Cardiac fibroblast (primary cell): ENCODE measurements at regions not wholly inside any gene's neighbourhood (a gene's known extent, or its start where the extent isn't known, plus 50 kb on each side); places are given as distances from the start of the nearest gene placed in this dataset.

Source experiments
- DNase-seq, 2 donors: peaks; one replicate each; pipeline versions ENCODE4 v3.0.0 to v3.0.0-alpha.2; 2010; ENCODE audit warnings: low read depth in 2 of 2
- H3K4me3 ChIP-seq, 2 donors: replicated peaks in 1 of 2; 1 replicate in 1 of 2; 2 replicates in 1 of 2; pipeline ENCODE4 v1.5.1; 2011; ENCODE audit warnings: low read depth in 2 of 2, low read length in 2 of 2, mild to moderate bottlenecking in 2 of 2, moderate library complexity in 1 of 2
- CTCF ChIP-seq: IDR thresholded peaks from one replicate; pipeline ENCODE4 v1.5.1; 2011; ENCODE audit warnings: low read depth, mild to moderate bottlenecking, low read length, inconsistent platforms

GRCh38 chr1:29382851-29383745 is 146.8 kb downstream of the PTPRU start:
- H3K4me3 ChIP-seq, result no peak overlapping the region
- no peak for TF ChIP-seq CTCF
- DNase-seq, result no peak

GRCh38 chr1:29381426-29381825 is 145.1 kb downstream of the PTPRU start:
- H3K4me3 ChIP-seq, result no peak overlapping the region
- DNase-seq, result no peak
- TF ChIP-seq CTCF, result no peak

GRCh38 chr1:29380532-29380931 is 144.2 kb downstream of the PTPRU start:
- peak in 1 of 2 donors; percentile 28 for DNase-seq
- no peak overlapping the region for H3K4me3 ChIP-seq
- TF ChIP-seq CTCF, result no peak

- TF ChIP-seq CTCF, result peak; percentile 68
- peak; percentile 57 to 63 for DNase-seq
- no peak overlapping the region for H3K4me3 ChIP-seq
Measured at GRCh38 chr1:29379443-29380073, 143.2 kb downstream of the PTPRU start.
